Left forelimb (tissue), 1 donor: ENCODE measurements at regions not wholly inside any gene's neighbourhood (a gene's known extent, or its start where the extent isn't known, plus 50 kb on each side); places are given as distances from the start of the nearest gene placed in this dataset.

Source experiments
- DNase-seq: peaks from one replicate; pipeline ENCODE4 v3.0.0-alpha.2; 2018; ENCODE audit warnings: low spot score

DNA sequence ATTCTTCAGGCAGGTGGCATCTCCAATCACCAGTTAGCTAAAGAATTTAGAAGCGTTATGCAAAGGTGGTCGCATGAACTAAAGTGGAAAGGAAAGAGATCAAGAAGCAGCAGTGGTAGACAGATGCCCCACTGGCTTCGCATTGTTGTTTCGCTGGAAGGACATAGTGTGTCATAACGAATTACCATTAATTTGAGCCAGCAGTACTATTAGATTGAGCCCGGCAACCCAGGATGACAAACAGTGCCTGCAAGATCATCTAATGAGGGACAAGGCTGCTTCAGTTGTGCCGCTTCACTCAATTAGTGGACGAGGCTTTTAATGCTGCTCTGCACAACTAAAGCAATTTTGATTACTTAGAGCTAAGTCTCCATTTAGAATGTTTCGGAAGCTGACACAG is 274.5 kb upstream of the SOX5 start:
- no peak for DNase-seq

GRCh38 chr12:24222968-24223367 is 273.5 kb upstream of the SOX5 start:
- DNase-seq: no peak

GRCh38 chr12:24212496-24212895 is 263.0 kb upstream of the SOX5 start:
- DNase-seq: no peak

- DNase-seq: no peak
Observed at GRCh38 chr12:24206621-24207020, 257.2 kb upstream of the SOX5 start.

DNA sequence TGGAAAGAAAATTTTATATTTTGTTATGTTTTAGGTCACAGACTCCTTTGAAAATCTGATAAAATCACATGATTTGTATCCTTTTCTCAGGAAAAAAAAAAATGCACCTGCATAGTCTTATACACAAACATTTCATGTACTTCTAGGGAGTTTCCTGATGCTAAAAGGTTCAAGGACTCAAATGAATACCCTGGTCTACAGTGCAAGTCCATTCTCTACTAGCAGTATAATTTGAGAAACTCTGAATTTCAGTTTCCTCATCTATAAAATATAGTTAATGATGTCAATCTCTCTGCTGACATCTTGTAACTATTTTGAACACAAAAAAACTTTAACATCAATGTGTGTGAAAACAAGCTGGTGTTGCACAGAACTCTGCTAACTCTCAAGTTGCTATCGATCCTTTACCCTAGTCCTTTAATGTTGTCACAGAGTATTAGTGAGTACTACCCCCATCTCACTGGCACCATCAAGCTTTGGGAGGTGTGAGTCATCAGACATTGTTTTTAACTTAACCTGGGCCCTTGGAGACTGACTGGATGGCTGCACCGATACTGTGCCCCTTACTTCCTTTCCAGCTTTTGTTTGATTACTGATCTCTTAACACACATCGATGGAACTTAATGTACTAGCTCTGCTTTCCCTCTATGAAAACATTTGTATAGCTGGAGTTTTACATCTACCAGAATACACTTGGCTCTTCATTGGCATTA is 251.9 kb upstream of the SOX5 start:
- DNase-seq: no peak

DNA sequence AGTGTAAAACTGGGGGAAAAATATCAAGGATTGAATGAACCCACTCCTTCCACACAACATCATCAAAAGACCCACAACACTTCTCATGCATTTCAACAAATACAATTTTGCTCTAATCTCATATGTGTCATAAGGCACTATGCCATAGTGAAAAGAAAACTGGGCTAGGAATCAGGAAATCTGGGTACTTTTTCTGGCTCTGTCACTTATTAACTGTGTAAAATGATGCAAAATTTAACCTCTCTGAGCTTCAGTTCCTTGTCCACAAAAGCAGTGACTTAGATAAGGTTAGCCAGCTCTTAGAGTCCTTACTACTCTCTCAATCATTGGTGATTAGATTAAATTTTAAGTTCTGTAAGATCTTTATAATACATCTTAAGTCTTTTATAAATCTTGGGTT is 250.5 kb upstream of the SOX5 start:
- DNase-seq: no peak

DNA sequence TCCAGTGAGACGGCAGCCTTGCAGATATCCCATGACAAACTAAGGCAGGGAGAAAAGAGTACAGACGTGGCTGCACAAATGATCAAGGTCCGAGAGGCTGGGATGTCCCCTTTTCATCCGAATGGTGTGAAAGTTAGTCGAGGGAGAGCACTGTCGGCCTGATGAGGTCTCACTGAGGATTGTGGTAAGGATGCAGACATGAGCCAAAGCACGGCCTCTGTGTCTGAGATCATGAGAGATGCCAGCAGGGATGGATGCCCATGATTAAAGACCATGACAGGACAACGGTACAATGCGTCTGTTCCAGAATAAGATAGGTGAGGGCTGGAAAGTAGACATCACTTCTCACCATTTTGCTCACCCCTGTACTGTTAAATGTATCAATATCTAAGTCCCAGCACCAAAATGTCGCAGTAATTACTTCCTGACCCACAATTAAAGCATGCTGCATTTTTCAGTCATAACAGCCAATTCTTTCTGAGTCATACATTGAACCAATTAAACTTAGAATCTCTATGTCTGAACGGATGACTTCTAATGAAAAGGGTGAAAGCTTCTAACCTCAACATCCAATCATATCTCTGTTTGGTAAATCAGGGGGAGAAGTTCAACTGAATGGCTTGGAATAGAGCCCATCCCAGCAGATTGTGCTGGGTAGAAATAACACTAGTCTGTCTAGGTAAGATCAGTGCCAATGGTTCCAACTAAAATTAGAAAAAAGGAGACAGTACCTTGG is 249.6 kb upstream of the SOX5 start:
- DNase-seq: no peak

DNA sequence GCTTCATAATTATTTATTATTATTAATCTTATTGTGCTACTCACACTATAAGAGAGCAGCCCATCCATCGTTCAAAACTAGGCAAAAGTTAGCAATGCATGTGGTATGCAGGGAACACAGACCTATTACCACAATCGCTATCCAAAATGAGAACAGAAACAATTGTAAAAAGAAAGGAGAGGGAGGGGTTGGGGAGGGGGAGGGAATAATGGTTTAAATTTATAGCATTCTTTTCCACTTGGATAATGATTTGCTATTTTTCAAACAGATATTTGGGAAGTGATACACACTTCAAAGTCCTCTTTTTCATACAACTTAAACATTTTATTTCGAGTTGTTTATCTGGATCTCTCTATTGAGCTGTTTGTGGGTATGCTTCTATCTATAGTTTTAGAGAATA is 248.6 kb upstream of the SOX5 start:
- DNase-seq: no peak

- no peak for DNase-seq
Observed at GRCh38 chr12:24197532-24197931, 248.1 kb upstream of the SOX5 start.

GRCh38 chr12:24195063-24195462 is 245.6 kb upstream of the SOX5 start:
- DNase-seq: no peak

GRCh38 chr12:24191117-24191516 is 241.6 kb upstream of the SOX5 start:
- no peak for DNase-seq

- no peak for DNase-seq
Observed at GRCh38 chr12:24185782-24186181, 236.3 kb upstream of the SOX5 start.

DNA sequence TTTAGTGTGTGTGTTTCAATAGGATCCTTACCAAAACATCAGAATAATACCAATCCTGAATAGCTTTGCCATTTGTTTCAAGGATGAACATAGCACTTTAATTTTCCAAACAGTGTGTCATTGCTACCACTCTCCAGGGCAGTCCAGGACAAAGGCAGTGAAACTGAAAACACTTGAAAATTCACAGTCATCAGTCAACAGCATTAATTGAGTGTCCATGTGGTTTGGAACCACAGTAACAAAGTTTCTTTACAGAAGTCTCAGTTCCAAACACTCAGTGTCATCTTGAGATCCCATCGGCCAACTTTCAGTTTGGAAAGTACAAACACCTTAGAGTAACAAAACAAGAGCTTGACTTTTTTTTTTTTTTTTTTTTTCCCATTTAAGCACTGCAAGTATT is 228.4 kb upstream of the SOX5 start:
- DNase-seq: no peak

DNA sequence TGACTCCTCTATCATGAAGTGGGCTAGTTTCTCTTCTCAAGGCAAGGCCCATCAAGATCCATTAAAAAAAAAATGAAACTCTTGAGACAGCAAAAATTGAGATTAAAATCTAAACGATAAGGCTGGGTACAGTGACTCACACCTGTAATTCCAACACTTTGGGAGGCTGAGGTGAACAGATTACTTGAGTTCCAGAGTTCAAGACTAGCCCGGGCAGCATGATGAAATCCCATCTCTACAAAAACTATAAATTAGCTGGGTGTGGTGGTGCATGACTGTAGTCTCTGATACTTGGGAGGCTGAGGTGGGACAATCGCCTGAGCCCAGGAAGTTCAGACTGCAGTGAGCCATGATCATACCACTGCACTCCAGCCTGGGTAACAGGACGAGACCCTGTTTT is 226.5 kb upstream of the SOX5 start:
- no peak for DNase-seq

DNA sequence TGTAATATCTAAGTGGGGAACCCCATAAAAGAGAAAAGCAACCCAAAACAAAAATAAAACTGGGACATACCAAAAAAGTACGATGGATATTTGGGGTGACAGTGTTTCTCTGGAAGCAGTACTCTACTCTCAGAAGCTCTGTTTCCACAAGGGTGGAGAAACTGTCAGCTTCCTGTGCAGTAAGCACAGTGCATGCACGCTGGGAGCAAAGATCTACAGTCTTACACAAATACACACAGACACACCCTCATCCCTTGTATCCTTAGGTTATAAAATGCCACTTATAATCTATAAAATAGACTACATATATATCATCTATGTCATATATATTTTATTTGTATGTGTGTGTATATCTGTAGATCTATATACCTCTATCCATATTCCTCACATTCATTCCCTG is 225.8 kb upstream of the SOX5 start:
- DNase-seq: no peak

- no peak for DNase-seq
Observed at GRCh38 chr12:24173067-24173466, 223.6 kb upstream of the SOX5 start.

- no peak for DNase-seq
Observed at GRCh38 chr12:24172773-24173066, 223.2 kb upstream of the SOX5 start.

GRCh38 chr12:24172031-24172772 is 222.7 kb upstream of the SOX5 start:
- DNase-seq: no peak

- no peak for DNase-seq
Observed at GRCh38 chr12:24155042-24155441, 205.6 kb upstream of the SOX5 start.

GRCh38 chr12:24153079-24153478 is 203.6 kb upstream of the SOX5 start:
- DNase-seq: no peak

DNA sequence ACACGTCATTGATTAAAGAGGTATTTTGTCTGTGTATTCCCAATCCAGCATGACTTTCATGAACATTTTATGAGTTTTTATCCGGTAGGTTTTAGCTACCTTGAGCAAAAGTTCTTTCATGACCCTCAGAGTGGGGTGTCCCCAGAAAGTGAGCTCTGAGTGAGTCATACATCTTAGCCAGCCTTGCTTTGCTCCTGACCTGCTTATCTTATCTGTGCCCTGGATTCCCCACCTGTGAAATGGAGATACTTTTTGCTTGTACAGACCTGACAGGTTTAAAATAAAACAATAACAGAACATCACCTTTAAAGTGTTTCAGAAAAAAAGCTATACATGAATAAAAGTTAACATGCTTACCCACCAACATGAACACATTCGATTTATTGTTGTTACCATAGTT is 202.8 kb upstream of the SOX5 start:
- no peak for DNase-seq

GRCh38 chr12:24143928-24144327 is 194.5 kb upstream of the SOX5 start:
- DNase-seq: no peak

DNA sequence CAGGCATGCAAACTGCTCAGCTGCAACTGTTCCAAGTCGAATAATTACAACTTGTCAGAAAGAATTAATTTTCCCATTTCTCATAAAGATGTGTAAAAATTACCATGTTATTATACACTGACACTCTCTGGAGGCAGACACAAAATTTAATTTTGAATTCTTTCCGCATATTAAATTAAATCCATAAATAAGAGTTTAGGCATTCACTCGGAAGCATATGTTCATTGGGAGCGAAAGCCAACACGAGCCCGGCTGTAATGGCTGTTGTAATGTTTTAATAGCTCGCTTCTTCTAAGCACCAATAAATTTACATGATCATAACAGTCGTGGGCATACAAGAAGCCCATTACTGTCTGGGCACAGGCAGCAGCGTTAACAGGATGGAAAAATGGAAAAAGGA is 189.6 kb upstream of the SOX5 start:
- no peak for DNase-seq
